ENCODE measurements at regions not wholly inside any gene's neighbourhood (a gene's known extent, or its start where the extent isn't known, plus 50 kb on each side); places are given as distances from the start of the nearest gene placed in this dataset.

DNA sequence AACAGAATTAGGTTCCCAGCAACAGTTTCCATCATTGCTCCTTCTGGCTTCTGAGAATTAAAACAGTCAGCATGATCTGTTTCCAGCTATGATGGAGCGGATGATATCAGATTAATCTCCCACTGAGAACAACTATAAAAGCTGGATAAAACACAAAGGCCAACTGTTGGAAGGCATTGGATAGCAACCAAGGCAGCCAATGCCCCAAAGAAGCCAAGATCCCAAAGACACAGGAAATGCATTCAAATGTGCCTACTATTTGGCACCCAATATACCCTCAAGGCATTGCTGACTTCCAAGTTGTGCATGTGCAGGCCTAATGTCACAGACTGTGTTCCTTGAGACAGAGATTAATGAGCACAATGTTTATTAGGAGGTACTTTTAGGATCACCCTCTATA is 259.3 kb downstream of the ARHGAP12 start:
- TF ChIP-seq, protein P1, sequence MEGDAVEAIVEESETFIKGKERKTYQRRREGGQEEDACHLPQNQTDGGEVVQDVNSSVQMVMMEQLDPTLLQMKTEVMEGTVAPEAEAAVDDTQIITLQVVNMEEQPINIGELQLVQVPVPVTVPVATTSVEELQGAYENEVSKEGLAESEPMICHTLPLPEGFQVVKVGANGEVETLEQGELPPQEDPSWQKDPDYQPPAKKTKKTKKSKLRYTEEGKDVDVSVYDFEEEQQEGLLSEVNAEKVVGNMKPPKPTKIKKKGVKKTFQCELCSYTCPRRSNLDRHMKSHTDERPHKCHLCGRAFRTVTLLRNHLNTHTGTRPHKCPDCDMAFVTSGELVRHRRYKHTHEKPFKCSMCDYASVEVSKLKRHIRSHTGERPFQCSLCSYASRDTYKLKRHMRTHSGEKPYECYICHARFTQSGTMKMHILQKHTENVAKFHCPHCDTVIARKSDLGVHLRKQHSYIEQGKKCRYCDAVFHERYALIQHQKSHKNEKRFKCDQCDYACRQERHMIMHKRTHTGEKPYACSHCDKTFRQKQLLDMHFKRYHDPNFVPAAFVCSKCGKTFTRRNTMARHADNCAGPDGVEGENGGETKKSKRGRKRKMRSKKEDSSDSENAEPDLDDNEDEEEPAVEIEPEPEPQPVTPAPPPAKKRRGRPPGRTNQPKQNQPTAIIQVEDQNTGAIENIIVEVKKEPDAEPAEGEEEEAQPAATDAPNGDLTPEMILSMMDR (IDR thresholded peaks at IDR 0.05) = no peak
- no peak for TF ChIP-seq ZFX (IDR thresholded peaks at IDR 0.05; ENCODE audit: borderline replicate concordance)
